ENCODE measurements at regions not wholly inside any gene's neighbourhood (a gene's known extent, or its start where the extent isn't known, plus 50 kb on each side); places are given as distances from the start of the nearest gene placed in this dataset.

GRCh38 chr7:32299133-32299702 is 191.0 kb downstream of the LSM5 start:
- TF ChIP-seq CTCF (IDR thresholded peaks at IDR 0.05; ENCODE audit: insufficient read depth, low read depth, low read length, missing control alignments) = no peak
- H3K4me3 ChIP-seq (ENCODE audit: low read depth, low read length) = no peak overlapping the region
- DNase-seq (ENCODE audit: low read depth) = no peak

GRCh38 chr7:32298408-32299132 is 191.6 kb downstream of the LSM5 start:
- no peak overlapping the region for H3K4me3 ChIP-seq (ENCODE audit: low read depth, low read length)
- no peak for TF ChIP-seq CTCF (IDR thresholded peaks at IDR 0.05; ENCODE audit: insufficient read depth, low read depth, low read length, missing control alignments)
- DNase-seq (ENCODE audit: low read depth) = no peak

- no peak overlapping the region for H3K4me3 ChIP-seq (ENCODE audit: low read depth, low read length)
- no peak for DNase-seq (ENCODE audit: low read depth)
- TF ChIP-seq CTCF (IDR thresholded peaks at IDR 0.05; ENCODE audit: insufficient read depth, low read depth, low read length, missing control alignments) = no peak
Observed at GRCh38 chr7:32293833-32294232, 196.3 kb downstream of the LSM5 start.

GRCh38 chr7:32289651-32290414 is 200.3 kb downstream of the LSM5 start:
- DNase-seq (ENCODE audit: low read depth) = no peak
- no peak for TF ChIP-seq CTCF (IDR thresholded peaks at IDR 0.05; ENCODE audit: insufficient read depth, low read depth, low read length, missing control alignments)
- H3K4me3 ChIP-seq (ENCODE audit: low read depth, low read length) = no peak overlapping the region

- no peak for TF ChIP-seq CTCF (IDR thresholded peaks at IDR 0.05; ENCODE audit: insufficient read depth, low read depth, low read length, missing control alignments)
- no peak overlapping the region for H3K4me3 ChIP-seq (ENCODE audit: low read depth, low read length)
- no peak for DNase-seq (ENCODE audit: low read depth)
Observed at GRCh38 chr7:32285698-32286097, 204.5 kb downstream of the LSM5 start.

- DNase-seq (ENCODE audit: low read depth) = no peak
- H3K4me3 ChIP-seq (ENCODE audit: low read depth, low read length) = no peak overlapping the region
- TF ChIP-seq CTCF (IDR thresholded peaks at IDR 0.05; ENCODE audit: insufficient read depth, low read depth, low read length, missing control alignments) = no peak
Observed at GRCh38 chr7:32283546-32283945, 206.6 kb downstream of the LSM5 start.
